ENCODE measurements at regions not wholly inside any gene's neighbourhood (a gene's known extent, or its start where the extent isn't known, plus 50 kb on each side); places are given as distances from the start of the nearest gene placed in this dataset.
A peak's percentile ranks its signal among the peaks of the same experiment; 100 is the strongest.
"Not testable (repeated sequence)": the region's sequence is repeated elsewhere in the genome, so short reads cannot be mapped to it uniquely, and the experiment has no call there.

GRCh38 chr7:84941936-84942335 lies 244.9 kb downstream of the SEMA3D start:
- H3K4me3 ChIP-seq (ENCODE audit: low read depth, low read length), result no peak overlapping the region
- no peak for TF ChIP-seq CTCF (IDR thresholded peaks at IDR 0.05; ENCODE audit: borderline replicate concordance, insufficient read depth, low read depth, low read length)

- TF ChIP-seq CTCF (IDR thresholded peaks at IDR 0.05; ENCODE audit: borderline replicate concordance, insufficient read depth, low read depth, low read length), result no peak
Measured at GRCh38 chr7:84941291-84941690, 245.6 kb downstream of the SEMA3D start.

GRCh38 chr7:84939888-84940287 lies 247.0 kb downstream of the SEMA3D start:
- H3K4me3 ChIP-seq (ENCODE audit: low read depth, low read length), result peak overlapping the region; percentile 10
- no peak for TF ChIP-seq CTCF (IDR thresholded peaks at IDR 0.05; ENCODE audit: borderline replicate concordance, insufficient read depth, low read depth, low read length)

More at GRCh38 chr7:84941291-84941690, 245.6 kb downstream of the SEMA3D start:
- no peak overlapping the region for H3K4me3 ChIP-seq (ENCODE audit: low read depth, low read length)

- H3K4me3 ChIP-seq (ENCODE audit: low read depth, low read length), result no peak overlapping the region
Measured at GRCh38 chr7:84939442-84939841, 247.4 kb downstream of the SEMA3D start.

GRCh38 chr7:84924353-84924752 lies 262.5 kb downstream of the SEMA3D start:
- H3K4me3 ChIP-seq (ENCODE audit: low read depth, low read length), result no peak overlapping the region
- no peak for TF ChIP-seq CTCF (IDR thresholded peaks at IDR 0.05; ENCODE audit: borderline replicate concordance, insufficient read depth, low read depth, low read length)

More at GRCh38 chr7:84939442-84939841, 247.4 kb downstream of the SEMA3D start:
- TF ChIP-seq CTCF (IDR thresholded peaks at IDR 0.05; ENCODE audit: borderline replicate concordance, insufficient read depth, low read depth, low read length), result no peak

- no peak for TF ChIP-seq CTCF (IDR thresholded peaks at IDR 0.05; ENCODE audit: borderline replicate concordance, insufficient read depth, low read depth, low read length)
- H3K4me3 ChIP-seq (ENCODE audit: low read depth, low read length), result no peak overlapping the region
Measured at GRCh38 chr7:84923348-84923747, 263.5 kb downstream of the SEMA3D start.

GRCh38 chr7:84921154-84921553 lies 265.7 kb downstream of the SEMA3D start:
- no peak for TF ChIP-seq CTCF (IDR thresholded peaks at IDR 0.05; ENCODE audit: borderline replicate concordance, insufficient read depth, low read depth, low read length)
- H3K4me3 ChIP-seq (ENCODE audit: low read depth, low read length), result no peak overlapping the region

- not testable (repeated sequence) for H3K4me3 ChIP-seq (ENCODE audit: low read depth, low read length)
Measured at GRCh38 chr7:84916973-84917372, 269.9 kb downstream of the SEMA3D start.

Measured in GM12875 (cell line).